Lung (tissue), 11 donors: ENCODE measurements at regions not wholly inside any gene's neighbourhood (a gene's known extent, or its start where the extent isn't known, plus 50 kb on each side); places are given as distances from the start of the nearest gene placed in this dataset.

Experiments used
- ATAC-seq: fragments of 200-7000 bp; cut with Tn5 transposase; one replicate; pipeline ENCODE4 v1.9.1; 2020; ENCODE audit warnings: moderate number of reproducible peaks; ENCODE audit not compliant: insufficient read depth, low FRiP score
- DNase-seq, 3 donors: peaks; one replicate each; pipeline ENCODE4 v3.0.0-alpha.2; 2013 to 2017
- H3K27ac ChIP-seq, 2 donors: one replicate each; pipeline ENCODE4 v1.5.1; 2013; ENCODE audit warnings: mild to moderate bottlenecking in 2 of 2, moderate library complexity in 2 of 2, control low read depth in 1 of 2, inconsistent platforms in 1 of 2, low read depth in 1 of 2, low read length in 1 of 2
- H3K27me3 ChIP-seq, 3 donors: one replicate each; pipeline ENCODE4 v1.5.1; 2013; ENCODE audit warnings: low read length in 2 of 3; ENCODE audit not compliant: control insufficient read depth in 3 of 3, insufficient read depth in 3 of 3
- H3K36me3 ChIP-seq, 4 donors: one replicate each; pipeline ENCODE4 v1.5.1; 2013; ENCODE audit warnings: low read length in 4 of 4, mild to moderate bottlenecking in 1 of 4, moderate library complexity in 1 of 4; ENCODE audit not compliant: control insufficient read depth in 4 of 4, insufficient read depth in 4 of 4
- H3K4me1 ChIP-seq, 5 donors: one replicate each; pipeline ENCODE4 v1.5.1; 2013; ENCODE audit warnings: low read length in 5 of 5, mild to moderate bottlenecking in 2 of 5, moderate library complexity in 1 of 5; ENCODE audit not compliant: control insufficient read depth in 5 of 5, insufficient read depth in 5 of 5
- H3K4me3 ChIP-seq: one replicate; pipeline ENCODE4 v1.5.1; 2013; ENCODE audit warnings: mild to moderate bottlenecking, control low read depth, moderate library complexity
- H3K9ac ChIP-seq, 2 donors: one replicate each; pipeline ENCODE4 v1.5.1; 2013; ENCODE audit warnings: low read length in 2 of 2, control low read depth in 1 of 2; ENCODE audit not compliant: insufficient read depth in 1 of 2
- H3K9me3 ChIP-seq, 4 donors: one replicate each; pipeline ENCODE4 v1.5.1; 2013; ENCODE audit warnings: low read length in 3 of 4, mild to moderate bottlenecking in 1 of 4, moderate library complexity in 1 of 4; ENCODE audit not compliant: control insufficient read depth in 4 of 4, insufficient read depth in 3 of 4
- WGBS, 2 donors: extraction: QIAGEN DNeasy Blood & Tissue Kit; methylation state at CpG; one replicate each; pipeline ENCODE4 v1.1.7; 2013; 5-methylcytosine and 5-hydroxymethylcytosine counted together
- TF ChIP-seq, protein P1 (sequence below): IDR thresholded peaks from 2 replicates; pipeline ENCODE4 v1.5.1; 2012; ENCODE audit warnings: mild to moderate bottlenecking; ENCODE audit errors: control extremely low read depth, extremely low read depth
- donor health status: control.
- donor health status: control.
- donor health status: Bipolar disorder and iron deficiency.
- donor health status: healthy.
- donor health status: DM: yes; HTN: yes; CAD: no.

DNA sequence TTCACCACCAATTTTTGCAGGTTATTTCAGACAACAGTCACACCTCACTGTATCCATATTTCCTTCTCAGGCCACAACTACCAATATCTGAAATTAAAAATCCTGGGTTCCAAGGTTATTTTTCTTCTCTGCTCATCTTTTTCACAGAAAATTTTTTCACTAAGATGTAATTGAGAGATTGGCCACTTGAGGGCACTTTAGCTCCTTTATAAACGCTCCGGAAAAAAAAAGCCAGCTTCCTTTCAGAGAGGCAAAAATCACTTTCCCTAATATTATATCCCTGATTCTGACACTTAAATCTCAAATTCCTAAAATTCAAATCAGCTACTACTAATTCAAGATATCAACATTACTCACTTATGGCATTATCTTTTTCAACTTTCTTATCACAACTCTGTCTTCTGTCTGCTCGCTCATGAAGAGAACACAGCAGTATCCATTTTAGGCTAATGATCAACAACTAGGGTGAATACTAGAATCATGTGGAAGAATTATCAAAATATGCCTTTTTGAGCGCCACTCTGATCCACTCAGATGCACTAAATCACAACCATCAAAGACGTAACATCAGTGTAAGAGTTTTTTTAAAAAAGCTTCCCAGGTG is 101.4 kb upstream of the RGS1 start:
- DNase-seq = peak in 2 of 3 donors; percentile 68

DNA sequence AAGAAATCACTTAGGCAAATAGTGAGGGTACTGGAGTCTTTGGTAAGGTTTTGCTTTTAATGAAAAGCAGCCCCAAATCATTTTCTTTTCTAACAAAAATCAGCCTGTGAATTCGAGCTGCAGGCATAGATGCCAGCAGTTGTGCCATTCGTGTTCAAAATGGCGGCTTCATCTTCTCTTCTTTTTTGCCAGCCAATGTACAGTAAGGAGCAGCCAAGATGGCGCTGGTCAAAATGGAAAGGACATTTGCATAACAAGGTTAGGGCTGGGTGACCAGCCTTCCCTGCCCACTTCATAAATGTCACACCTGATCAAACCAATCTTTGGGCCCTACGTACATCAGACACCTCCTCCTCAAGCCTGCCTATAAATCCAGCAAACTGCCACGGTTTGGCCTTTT is 100.2 kb upstream of the RGS1 start:
- no peak overlapping the region for H3K27ac ChIP-seq

More for the DNA sequence above, 101.4 kb upstream of the RGS1 start:
- H3K4me3 ChIP-seq = no peak overlapping the region
- H3K27me3 ChIP-seq = no peaks in the 10 kb centered on the region
- H3K9ac ChIP-seq = no peak overlapping the region
- ATAC-seq = no peak
- no peak overlapping the region for H3K27ac ChIP-seq
- TF ChIP-seq, protein P1, sequence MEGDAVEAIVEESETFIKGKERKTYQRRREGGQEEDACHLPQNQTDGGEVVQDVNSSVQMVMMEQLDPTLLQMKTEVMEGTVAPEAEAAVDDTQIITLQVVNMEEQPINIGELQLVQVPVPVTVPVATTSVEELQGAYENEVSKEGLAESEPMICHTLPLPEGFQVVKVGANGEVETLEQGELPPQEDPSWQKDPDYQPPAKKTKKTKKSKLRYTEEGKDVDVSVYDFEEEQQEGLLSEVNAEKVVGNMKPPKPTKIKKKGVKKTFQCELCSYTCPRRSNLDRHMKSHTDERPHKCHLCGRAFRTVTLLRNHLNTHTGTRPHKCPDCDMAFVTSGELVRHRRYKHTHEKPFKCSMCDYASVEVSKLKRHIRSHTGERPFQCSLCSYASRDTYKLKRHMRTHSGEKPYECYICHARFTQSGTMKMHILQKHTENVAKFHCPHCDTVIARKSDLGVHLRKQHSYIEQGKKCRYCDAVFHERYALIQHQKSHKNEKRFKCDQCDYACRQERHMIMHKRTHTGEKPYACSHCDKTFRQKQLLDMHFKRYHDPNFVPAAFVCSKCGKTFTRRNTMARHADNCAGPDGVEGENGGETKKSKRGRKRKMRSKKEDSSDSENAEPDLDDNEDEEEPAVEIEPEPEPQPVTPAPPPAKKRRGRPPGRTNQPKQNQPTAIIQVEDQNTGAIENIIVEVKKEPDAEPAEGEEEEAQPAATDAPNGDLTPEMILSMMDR = peak; percentile 27
- H3K9me3 ChIP-seq = no peaks in the 10 kb centered on the region
- no peaks in the 10 kb centered on the region for H3K36me3 ChIP-seq
- no peaks in the 10 kb centered on the region for H3K4me1 ChIP-seq
- 41 to 43% methylated on average over 5 of the region's 5 CpGs for WGBS, 2 donors

GRCh38 chr1:192475970-192476369 is 99.6 kb upstream of the RGS1 start:
- H3K9me3 ChIP-seq = peaks cover 0 to 2% (median 0%) of the 10 kb centered on the region in 4 donors
- H3K4me1 ChIP-seq = no peaks in the 10 kb centered on the region
- DNase-seq = no peak
- ATAC-seq = no peak
- no peak overlapping the region for H3K4me3 ChIP-seq
- H3K36me3 ChIP-seq = no peaks in the 10 kb centered on the region
- H3K27me3 ChIP-seq = no peaks in the 10 kb centered on the region
- WGBS, 2 donors = 90 to 93% methylated on average over 3 of the region's 3 CpGs
- TF ChIP-seq, protein P1 = no peak
- no peak overlapping the region for H3K27ac ChIP-seq
- no peak overlapping the region for H3K9ac ChIP-seq

More for the DNA sequence above, 100.2 kb upstream of the RGS1 start:
- WGBS, 2 donors = 92 to 93% methylated on average over 6 of the region's 6 CpGs
- Histone ChIP-seq H3K9me3 (no peaks in the 10 kb centered on the region), H3K9ac (no peak overlapping the region), H3K4me1 (no peaks in the 10 kb centered on the region), H3K27me3 (no peaks in the 10 kb centered on the region), H3K36me3 (no peaks in the 10 kb centered on the region), H3K4me3 (no peak overlapping the region)
- ATAC-seq (no peak), DNase-seq (no peak)
- TF ChIP-seq, protein P1 = no peak
